Fibroblast of upper back skin (primary cell): ENCODE measurements at regions not wholly inside any gene's neighbourhood (a gene's known extent, or its start where the extent isn't known, plus 50 kb on each side); places are given as distances from the start of the nearest gene placed in this dataset.

Experiments used
- DNase-seq: peaks from one replicate; pipeline ENCODE4 v3.0.0-alpha.2; 2013

DNA sequence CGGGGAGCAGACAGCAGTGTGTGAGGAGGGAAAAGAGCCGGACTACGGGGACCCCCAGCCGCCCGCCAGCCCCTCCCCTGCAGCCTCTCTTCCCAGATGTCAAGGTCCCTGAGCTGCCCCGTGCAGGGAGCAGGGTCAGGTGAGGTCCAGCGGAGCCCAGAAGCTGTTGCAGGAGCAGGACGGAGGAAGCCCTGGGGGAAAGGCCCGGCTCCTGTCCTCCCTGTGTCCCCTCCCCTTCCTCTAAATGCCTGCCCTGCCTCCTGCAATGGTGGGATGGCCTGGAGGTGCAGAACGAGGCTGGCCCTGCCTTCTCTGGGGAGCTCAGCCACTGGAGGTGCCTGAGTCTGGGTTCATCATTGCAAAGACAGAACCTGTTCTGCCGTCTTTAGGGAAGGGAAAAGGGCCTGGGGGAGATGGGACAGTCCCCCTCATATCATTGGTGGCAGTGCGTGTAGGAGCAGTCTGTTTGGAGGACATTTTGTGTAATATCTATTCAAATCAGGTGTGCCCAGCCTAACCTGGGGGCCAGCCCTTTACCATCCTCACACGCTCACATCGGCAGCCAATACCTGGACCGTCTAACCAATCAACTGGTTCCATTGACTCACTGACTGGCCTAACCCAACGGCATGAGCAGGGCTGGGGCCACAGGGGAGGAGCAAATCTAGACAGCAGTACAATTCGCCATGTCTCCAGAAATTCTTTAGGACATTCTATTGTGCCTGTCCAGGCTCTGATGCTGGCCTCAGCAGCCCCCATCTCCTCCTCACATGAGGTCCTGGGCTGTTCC is 364.1 kb upstream of the SFSWAP start:
- no peak for DNase-seq

DNA sequence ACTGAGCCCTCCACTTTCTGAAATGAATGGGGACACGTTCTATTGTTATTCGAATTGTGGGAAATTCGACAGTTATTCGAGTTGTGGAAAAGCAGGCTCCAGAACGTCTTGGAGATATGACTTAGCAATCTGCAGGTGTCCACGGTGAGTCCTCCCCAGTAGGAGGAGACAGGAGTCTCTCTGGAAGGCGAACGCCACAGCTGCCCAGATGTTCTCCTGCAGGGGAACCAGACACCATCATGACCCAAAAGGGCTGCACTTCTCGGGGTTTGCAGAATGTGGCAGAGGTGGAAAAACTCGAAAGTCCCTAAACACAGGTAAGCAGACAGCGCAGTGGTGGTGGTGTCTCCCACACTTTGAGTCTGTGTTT is 363.6 kb upstream of the SFSWAP start:
- no peak for DNase-seq

DNA sequence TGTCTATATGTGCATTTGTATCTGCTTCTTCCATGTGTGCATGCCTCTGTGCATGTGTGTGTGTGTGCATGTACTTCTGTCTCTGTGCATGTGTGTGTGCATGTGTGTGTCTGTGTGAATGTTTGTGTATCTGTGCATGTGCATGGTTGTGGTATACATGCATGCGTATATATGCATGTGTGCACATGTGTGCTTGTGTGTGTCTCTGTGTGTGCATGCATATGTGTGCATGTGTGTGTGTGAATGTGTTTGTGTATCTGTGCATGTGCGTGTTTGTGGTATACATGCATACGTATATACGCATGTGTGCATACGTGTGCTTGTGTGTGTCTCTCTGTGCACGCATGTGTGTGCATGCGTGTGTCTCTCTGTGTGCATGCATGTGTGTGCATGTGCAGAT is 363.2 kb upstream of the SFSWAP start:
- no peak for DNase-seq

DNA sequence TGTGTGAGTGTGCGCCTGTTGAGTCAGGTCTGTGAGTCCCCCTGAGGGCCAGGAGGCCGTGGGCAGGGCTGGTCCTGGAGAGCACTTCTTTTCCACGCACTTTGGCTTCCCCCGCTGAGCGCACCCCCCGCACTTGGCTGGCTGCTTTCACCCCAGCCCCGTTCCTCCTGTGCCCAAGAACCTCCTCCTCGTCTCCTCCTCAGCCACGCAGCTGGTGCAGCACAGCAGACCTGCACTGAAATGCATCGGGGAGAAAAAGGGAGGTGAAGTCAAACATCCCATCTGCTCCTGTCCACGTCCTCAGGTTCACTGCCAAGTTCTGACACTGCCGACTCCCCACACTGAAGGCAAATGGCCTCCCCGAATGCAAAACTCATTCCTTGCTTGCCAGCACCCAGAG is 362.7 kb upstream of the SFSWAP start:
- DNase-seq = no peak

DNA sequence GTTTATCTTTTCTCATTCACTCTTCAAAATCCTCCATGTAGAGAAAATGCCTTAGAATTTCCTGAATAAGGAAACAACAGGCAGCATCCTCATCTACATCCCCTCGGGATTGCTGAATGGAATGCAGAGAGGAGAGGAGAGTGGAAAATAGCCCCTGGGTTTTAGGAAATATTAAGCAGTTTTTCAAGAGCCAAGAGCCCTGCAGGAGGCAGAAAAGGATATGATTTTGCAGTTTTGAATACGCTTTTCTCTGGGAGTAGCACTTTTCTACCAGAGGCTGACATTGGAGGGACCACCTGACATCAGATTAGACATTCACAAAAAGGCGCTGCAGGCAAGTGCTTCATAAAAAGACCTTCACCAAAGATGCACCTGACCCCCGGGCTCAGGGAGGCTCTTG is 362.2 kb upstream of the SFSWAP start:
- DNase-seq = no peak

DNA sequence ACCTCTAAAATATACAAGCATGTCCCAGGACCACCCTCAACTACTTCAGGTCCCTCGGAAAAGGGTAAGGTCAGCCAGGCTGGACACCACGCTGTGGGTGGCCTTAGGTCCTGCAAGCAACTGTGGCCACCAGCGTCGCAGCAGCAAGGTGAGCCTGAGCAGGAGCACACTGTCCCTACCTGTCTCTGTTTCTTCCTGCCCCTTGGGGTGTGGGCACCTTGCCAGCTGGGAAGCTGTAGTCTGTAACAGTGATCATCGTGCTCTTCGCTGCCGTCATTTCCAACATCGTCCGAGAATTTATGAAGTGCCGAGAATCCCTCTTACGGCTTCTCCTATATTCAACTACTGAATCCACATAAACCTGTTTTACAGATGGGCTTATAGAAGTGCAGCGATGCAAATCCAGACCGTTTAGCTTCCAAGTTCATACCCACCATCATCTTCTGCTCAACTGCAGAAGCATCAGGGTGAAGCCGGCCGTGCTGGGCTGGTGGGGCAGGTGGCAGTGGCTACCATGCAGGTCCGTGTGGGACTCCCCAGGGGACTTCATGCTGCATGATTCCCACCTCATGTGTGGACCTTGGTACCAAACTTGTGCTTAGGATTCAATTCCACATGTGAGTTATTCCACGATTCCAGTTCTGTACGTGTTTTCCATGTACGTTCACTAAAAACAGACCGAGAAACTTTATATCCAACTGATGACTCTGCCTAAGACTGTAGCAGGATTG is 361.3 kb upstream of the SFSWAP start:
- no peak for DNase-seq

DNA sequence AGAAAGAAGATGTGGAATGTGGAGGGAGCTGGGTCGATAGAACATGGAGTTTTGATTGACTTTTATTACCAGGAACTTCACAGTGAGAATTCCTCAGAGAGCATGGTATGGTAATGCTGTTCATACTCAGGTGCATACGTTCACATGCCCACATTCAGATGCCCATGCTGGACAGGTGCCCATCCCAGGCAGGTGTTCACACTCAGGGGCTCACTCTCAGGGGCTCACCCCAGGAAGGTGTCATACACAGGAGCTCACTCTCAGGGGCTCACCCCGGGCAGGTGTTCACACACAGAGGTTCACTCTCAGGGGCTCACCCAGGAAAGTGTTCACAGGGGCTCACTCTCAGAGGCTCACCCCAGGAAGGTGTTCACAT is 360.0 kb upstream of the SFSWAP start:
- no peak for DNase-seq

DNA sequence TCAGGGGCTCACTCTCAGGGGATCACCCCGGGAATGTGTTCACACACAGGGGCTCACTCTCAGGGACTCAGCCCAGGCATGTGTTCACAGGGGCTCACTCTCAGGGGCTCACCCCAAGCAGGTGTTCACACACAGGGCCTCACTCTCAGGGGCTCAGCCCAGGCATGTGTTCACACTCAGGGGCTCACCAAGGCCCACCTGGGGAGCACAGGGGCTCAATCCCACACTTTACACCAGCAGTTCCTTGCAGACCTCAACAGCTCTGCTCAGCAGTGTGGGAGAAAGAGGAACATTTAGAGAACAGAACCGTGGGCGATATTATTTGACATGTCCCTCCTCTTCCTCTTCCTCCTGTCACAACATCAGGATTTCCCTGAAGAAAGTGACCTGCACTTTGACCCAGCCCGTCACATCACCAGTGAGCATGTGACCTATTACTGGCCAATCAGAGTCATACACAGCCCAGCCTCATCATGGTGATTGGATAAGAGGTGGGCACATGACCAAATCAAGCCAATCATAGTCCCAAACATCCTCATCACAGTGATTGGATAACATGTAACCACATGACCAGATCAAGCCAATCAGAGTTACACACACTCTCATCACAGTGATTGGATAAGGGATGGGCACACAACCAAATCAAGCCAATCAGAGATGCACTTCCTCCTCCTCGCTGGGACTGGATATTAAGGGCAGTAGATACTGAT is 359.4 kb upstream of the SFSWAP start:
- no peak for DNase-seq

DNA sequence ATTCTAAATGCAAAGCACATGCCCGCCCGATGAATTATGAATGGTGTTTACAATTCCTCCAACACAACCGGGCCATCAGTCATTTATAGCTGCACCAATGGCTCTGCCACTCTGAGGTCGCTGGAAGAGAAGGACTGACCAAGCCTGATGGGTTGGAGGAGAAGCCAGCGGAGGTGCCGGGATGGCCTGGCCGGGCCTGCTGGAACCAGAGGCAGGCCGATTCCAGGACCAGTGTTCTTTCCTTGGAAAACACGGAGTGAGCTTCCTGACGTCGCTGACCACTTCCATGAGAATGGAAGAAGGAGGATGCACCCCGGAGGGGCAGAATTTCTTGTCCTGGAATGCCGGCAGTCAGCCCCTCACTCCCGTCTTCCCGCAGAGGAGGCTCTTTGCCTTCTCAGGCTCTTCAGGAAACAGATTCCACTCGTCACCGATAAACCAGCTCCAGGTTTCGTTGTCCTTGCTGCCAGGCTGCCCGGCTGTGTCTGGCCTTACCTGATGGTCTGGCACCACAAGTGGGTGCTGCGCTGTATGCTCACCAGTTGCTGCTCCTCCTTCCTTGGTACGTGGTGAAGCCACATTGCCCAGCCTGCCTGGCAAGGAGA is 358.5 kb upstream of the SFSWAP start:
- no peak for DNase-seq

DNA sequence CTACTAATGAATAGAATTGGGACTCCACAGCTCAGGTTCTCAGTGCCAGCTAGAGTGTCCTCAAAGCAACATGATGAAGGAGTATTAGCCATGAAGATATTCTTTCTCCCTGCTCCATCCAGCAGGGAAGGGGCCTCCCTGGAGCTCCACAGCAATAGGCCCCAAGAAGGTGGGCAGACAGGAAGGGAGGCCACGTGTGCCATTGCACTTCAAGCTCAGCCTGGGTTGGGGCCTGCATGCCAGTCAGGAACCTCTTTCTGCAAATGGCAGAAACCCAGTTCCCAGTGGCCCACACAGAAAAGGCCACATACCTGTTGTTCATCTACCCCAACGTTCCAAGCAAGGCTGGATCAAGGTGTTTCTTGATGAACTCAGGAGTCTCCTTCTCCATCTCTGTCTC is 357.5 kb upstream of the SFSWAP start:
- DNase-seq = no peak

DNA sequence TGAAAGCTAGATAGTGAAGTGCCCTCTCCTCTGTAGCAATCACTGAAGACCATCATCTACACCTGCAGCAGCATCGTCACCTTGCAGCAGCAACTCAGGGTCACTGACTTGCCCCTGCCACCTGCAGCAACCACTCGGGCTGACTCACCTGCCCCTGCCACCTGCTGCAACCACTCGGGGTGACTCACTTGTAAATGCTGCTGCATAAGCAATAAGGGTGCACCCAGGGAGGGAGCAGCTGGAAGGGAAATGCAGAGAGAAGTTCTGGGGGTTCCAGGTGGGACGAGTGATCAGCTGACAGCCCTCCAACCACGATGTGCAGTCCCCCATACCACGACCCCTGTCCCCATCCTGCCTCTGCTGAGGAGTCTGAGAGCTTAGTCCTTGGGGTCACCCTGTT is 357.1 kb upstream of the SFSWAP start:
- no peak for DNase-seq

DNA sequence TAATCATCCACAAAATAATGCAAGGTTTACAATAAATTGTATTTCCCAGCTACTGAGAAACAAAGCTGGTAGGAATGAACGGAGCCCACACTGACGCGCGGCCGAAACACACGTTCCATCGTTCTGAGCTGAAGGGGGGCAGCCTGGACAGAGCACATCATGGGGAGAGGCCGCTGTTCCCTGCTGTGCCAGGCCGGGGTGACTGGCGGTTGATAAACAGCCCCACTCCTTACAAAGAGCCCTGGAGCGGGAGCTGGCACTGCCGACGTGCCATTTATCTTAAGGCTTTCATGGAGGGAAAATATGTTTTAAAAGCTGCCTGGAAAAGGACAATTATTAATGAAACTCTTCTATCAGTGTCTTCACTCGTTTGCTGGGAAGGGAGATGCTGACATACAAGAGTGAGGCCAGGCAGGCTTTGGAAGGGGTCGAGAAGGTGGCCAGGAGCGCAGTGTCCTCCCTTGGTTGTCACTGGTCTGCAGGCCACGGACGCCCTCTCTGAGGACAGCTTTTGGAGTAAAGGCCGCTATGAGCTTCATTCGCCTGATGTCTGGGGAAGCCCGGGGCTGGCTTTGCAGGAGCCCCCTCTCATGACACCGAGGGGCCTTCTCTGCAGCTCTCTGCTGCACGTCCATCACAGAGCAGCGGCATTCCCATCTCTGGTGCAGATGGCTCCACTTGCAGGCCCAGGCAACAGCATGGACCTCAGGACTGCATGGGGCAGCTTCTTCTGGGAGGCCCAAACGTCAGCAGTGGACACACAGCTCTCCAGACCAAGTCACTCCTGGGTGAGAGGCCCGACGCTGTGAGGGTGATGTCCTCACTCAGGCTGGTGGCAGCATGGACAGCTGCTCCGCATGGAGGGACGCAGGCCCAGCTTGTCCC is 355.3 kb upstream of the SFSWAP start:
- DNase-seq = no peak

DNA sequence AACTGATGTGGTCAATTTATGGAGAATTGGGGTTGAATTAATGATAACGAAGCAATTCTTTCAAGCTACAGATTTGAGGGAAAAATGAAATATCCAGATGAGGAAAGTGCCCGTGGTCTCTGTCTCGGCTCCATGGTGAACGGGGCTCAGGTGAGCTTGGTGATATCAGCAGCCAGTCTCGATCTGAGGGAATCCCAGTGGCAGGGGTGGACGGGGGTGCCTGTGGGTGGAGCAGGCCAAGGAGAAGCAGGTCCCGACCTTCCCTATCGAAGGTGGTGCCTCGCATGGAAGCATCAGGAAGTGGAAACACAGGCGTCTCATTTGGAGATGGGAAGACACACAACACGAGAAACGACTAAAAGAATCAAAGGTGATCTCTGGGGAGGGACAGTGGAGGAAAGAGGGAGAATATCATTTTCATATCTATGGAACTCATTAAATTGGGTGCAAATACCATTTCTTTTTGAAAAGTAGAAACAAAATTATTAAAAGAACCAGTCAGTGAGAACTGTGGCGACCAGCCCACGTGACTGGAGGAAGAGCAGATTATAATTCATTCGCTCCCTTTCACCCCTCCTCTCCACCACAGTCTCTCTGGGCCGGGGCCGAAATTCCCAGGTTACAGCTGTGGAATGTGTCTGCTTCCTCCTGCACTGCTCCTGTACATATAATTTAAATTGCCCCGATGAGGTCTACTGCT is 354.3 kb upstream of the SFSWAP start:
- no peak for DNase-seq

DNA sequence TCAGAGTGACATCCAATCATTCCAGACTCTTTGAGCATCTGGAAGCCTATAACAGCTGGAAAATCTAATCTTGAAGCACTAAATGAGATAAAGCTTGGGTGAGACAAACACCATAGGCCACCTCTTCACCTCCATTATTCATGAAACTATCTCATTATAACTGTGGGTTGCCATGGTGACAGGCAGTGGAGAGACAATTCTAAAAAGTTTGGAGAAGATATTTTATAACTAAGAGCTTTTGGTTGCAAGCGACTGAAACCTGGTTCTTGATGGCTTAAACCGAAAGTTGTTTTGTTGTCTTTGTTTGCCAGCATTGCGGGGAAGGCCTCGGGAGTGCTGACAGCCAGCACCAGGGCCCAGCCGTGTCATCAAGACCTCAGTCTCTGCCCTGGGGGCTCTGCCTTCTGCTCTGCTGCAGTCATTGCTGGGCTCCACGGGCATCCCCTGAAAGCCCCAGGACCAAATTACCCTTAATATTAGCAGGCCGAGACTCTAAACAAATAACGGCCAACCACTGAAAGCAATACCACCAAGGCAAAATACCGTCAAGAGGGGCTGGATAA is 353.6 kb upstream of the SFSWAP start:
- no peak for DNase-seq

DNA sequence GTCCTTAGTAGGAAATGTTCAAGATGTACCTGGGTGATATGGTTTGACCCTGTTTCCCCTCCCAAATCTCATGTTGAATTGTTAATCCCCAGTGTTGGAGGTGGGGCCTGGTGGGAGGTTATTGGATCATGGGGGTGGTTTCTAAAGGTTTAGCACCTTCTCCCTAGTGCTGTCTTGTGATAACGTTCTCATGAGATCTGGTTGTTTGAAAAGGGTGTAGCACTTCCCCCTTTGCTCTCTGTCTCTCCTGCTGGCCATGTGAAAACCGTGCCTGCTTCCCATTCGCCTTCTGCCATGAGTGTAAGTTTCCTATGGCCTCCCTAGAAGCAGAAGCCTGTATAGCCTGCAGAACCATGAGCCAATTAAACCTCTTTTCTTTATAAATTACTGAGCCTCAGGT is 353.0 kb upstream of the SFSWAP start:
- DNase-seq = no peak

DNA sequence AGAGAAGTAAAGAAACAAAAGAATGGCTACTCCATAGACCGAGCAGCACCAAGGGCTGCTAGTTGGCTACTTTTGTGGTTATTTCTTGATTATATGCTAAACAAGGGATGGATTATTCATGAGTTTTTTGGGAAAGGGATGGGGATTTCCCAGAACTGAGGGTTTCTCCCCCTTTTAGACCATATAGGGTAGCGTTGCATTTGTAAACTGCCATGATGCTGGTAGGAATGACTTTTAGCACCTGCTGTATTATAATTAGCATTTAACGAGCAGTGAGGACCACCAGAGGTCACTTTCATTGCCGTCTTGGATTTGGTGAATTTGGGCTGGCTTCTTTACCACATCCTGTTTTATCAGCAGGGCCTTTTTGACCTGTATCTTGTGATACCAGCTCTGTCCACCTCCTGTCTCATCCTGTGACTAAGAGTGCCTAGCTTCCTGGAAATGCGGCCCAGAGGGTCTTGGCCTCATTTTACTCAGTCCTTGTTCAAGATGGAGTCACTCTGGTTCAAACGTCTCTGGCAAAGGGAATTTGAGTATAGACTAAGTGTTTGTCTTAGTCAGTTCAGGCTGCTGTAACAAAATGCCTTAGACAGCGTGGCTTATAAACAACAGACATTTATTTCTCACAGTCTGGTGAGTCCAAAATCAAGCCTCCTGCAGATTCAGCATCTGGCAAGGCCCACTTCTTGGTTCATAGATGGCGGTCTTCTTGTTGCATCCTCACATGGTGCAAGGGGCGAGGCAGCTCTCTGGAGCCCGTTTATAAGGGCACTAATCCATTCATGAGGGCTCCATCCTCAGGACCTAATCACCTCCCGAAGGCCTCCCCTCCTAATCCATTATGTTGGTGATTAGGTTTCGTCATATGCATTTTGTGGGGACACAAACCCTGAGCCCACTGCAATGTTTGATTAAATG is 348.3 kb upstream of the SFSWAP start:
- DNase-seq = no peak

DNA sequence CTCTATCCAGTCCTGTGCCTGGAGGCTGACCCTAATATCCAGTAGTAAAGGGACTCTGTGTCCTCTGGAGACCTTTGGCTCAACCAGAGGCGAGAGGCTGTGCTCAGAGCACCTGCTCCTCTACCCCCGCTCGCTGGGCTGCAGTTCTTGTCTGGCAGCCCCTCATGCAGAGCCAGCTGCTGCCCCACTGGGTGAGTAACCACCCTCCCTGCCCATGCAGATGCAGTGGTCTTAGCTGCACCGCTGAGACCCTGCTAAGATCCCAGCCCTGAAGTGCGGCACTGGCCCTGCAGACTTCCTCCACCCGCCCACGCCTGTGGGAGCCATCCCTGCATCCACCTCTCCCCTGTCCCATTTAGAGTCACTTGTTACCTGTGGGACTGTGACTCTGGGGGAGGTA is 347.5 kb upstream of the SFSWAP start:
- DNase-seq = no peak

DNA sequence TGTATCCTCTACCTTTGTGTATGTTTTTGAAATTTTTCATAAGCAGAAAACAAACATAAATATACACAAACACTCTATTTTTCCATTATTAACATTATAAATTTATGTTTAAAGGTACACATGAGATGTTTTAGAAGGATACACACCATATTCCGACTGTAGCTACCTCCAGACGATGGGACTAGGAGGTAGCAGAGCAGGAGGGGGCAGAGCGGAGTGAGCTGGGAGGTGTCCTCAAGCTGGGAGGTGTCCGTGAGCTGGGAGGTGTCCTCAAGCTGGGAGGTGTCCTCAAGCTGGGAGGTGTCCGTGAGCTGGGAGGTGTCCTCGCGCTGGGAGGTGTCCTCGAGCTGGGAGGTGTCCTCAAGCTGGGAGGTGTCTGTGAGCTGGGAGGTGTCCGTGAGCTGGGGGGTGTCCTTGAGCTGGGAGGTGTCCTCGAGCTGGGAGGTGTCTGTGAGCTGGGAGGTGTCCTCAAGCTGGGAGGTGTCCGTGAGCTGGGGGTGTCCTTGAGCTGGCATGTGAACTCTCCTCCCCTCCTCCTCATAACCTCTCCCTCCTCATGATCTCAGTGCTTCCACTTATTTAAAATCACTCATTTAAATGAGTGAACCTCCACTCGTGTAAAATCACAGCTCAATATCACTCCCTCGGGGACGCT is 346.9 kb upstream of the SFSWAP start:
- DNase-seq = no peak

DNA sequence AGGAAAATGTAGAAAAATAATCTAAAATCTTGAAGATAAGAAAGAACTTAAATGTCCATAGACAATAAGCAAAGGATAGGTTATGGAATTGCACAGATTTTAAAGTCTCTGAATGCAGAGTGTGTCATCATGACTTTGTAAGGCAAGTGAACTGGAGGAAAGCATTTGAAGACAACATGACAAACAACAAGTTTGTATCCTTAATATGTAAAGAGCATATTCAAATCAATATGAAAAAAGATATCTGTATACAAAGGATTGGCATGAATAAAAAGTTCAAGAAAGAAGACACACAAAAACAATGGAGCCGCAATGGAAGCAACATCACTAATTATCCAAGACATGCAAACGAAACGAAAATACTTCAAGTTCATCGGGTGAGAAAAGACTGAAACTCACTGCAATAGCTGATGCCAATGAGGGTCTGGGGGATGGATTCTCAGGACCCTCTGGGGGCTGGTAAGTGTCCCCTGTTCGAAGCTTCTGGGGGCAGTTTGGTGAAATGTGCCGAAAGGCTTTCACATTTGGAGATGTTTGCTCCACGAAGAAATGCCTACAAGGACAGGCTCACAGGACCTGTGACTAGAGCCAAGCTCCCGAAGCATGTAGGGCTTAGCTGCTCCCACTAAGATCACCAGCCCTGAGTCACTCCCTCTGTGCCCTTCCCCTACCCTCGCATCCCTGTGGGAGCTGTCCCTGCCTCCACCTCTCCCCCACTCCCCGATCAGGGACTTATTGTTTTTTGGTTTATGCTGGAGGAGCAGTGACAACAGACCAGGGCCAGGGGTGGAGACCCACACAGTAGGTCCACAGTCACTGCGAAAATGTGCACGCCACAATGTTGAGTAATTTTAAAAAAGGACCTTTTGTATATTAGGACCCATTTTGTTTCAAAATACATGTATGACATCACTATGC is 345.7 kb upstream of the SFSWAP start:
- no peak for DNase-seq
